ENCODE measurements at regions not wholly inside any gene's neighbourhood (a gene's known extent, or its start where the extent isn't known, plus 50 kb on each side); places are given as distances from the start of the nearest gene placed in this dataset.
A peak's percentile ranks its signal among the peaks of the same experiment; 100 is the strongest.

DNA sequence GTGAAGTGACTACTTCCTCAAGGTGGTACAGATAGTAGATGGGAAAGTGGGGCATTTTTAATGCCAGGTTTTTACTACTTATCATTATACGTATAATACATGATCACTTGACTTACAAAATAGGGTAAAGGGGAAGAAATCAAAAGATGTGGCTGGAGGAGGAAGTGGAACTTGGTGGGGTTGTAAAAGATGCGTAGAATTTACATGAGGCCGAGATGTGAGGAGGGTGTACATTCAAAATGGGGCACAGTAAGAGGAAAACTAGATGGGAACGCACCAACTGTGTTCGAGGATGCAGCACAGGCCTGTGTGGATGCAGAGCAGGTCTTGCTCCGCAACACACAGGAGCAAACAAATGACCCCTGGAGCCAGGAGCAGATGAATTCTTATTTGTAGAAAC is 403.3 kb downstream of the TXNL1 start:
- H3K36me3 Mint-ChIP-seq (ENCODE audit: low read depth, unreplicated experiment) = no peaks in the 10 kb centered on the region
- no peaks in the 10 kb centered on the region for H3K27me3 Mint-ChIP-seq (ENCODE audit: low read depth, unreplicated experiment)
- Histone ChIP-seq H3K27me3 (ENCODE audit: insufficient read depth, low read length) (no peaks in the 10 kb centered on the region), H3K9ac (ENCODE audit: low read length) (no peak overlapping the region), H3K27ac (ENCODE audit: low read depth, low read length) (no peak overlapping the region), H3K9me3 (ENCODE audit: insufficient read depth, low read depth, low read length) (peaks cover 3% of the 10 kb centered on the region), H4K20me1 (ENCODE audit: insufficient read depth, low read length) (no peaks in the 10 kb centered on the region), H2AFZ (ENCODE audit: low read depth, low read length) (no peak overlapping the region), H3K4me3 (ENCODE audit: insufficient read depth, low read depth, low read length) (no peak overlapping the region), H3K4me1 (ENCODE audit: insufficient read depth, low read length) (peaks cover 8% of the 10 kb centered on the region), H3K36me3 (ENCODE audit: insufficient read depth, low read length) (no peaks in the 10 kb centered on the region), H3K4me2 (ENCODE audit: low read length) (no peak overlapping the region), H3K79me2 (ENCODE audit: insufficient read depth, low read length) (no peaks in the 10 kb centered on the region)
- FAIRE-seq = no peak
- no peak overlapping the region for H3K27ac Mint-ChIP-seq (ENCODE audit: unreplicated experiment)
- TF ChIP-seq CTCF (IDR thresholded peaks at IDR 0.05; ENCODE audit: insufficient read depth, low read depth, low read length) (no peak), EZH2 (IDR thresholded peaks at IDR 0.05; ENCODE audit: insufficient read depth, low read length) (no peak)
- H3K4me3 Mint-ChIP-seq (ENCODE audit: unreplicated experiment) = no peak overlapping the region
- DNase-seq (ENCODE audit: low read depth) = no peak
- peaks cover 18% of the 10 kb centered on the region for H3K4me1 Mint-ChIP-seq (ENCODE audit: low read depth, unreplicated experiment)
- H3K9me3 Mint-ChIP-seq (ENCODE audit: unreplicated experiment) = peaks cover 12% of the 10 kb centered on the region

DNA sequence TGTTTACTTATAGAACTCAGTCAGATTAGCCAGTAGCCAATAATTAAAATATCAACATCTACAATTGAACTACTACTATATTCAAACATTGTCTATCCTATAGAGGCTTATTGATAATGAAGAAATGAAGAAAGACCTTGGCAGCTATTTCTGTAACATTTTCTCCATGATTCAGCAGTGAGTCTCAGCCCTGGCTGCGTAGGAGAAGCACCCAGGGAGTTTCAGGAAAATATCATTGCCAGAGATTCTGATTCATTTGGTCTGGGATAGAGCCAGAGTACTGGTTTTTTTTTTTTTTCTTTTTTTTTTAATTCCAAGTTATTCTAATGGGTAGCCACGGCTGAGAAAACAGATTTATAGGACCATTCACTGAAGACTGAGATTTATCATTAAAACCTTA is 404.8 kb downstream of the TXNL1 start:
- Mint-ChIP-seq H3K4me1 (ENCODE audit: low read depth, unreplicated experiment) (peaks cover 18% of the 10 kb centered on the region), H3K36me3 (ENCODE audit: low read depth, unreplicated experiment) (no peaks in the 10 kb centered on the region), H3K9me3 (ENCODE audit: unreplicated experiment) (peaks cover 15% of the 10 kb centered on the region), H3K4me3 (ENCODE audit: unreplicated experiment) (no peak overlapping the region), H3K27ac (ENCODE audit: unreplicated experiment) (peak overlapping the region; percentile 85), H3K27me3 (ENCODE audit: low read depth, unreplicated experiment) (no peaks in the 10 kb centered on the region)
- no peak for TF ChIP-seq EZH2 (IDR thresholded peaks at IDR 0.05; ENCODE audit: insufficient read depth, low read length)
- TF ChIP-seq CTCF (IDR thresholded peaks at IDR 0.05; ENCODE audit: insufficient read depth, low read depth, low read length) = no peak
- peak overlapping the region; percentile 65 for H3K27ac ChIP-seq (ENCODE audit: low read depth, low read length)
- no peak overlapping the region for H2AFZ ChIP-seq (ENCODE audit: low read depth, low read length)
- H3K9ac ChIP-seq (ENCODE audit: low read length) = peak overlapping the region; percentile 14
- DNase-seq (ENCODE audit: low read depth) = peak; percentile 85
- peak overlapping the region; percentile 18 for H3K4me2 ChIP-seq (ENCODE audit: low read length)
- no peaks in the 10 kb centered on the region for H3K79me2 ChIP-seq (ENCODE audit: insufficient read depth, low read length)
- H4K20me1 ChIP-seq (ENCODE audit: insufficient read depth, low read length) = no peaks in the 10 kb centered on the region
- H3K4me3 ChIP-seq (ENCODE audit: insufficient read depth, low read depth, low read length) = no peak overlapping the region
- peaks cover 8% of the 10 kb centered on the region for H3K4me1 ChIP-seq (ENCODE audit: insufficient read depth, low read length)
- FAIRE-seq = peak; percentile 93
- H3K27me3 ChIP-seq (ENCODE audit: insufficient read depth, low read length) = no peaks in the 10 kb centered on the region
- H3K36me3 ChIP-seq (ENCODE audit: insufficient read depth, low read length) = no peaks in the 10 kb centered on the region
- H3K9me3 ChIP-seq (ENCODE audit: insufficient read depth, low read depth, low read length) = peaks cover 3% of the 10 kb centered on the region

GRCh38 chr18:56226025-56226424 is 412.4 kb downstream of the TXNL1 start:
- Histone ChIP-seq H4K20me1 (ENCODE audit: insufficient read depth, low read length) (no peaks in the 10 kb centered on the region), H3K9me3 (ENCODE audit: insufficient read depth, low read depth, low read length) (peaks cover 3% of the 10 kb centered on the region), H3K4me1 (ENCODE audit: insufficient read depth, low read length) (no peaks in the 10 kb centered on the region), H3K9ac (ENCODE audit: low read length) (no peak overlapping the region), H3K4me3 (ENCODE audit: insufficient read depth, low read depth, low read length) (no peak overlapping the region), H3K36me3 (ENCODE audit: insufficient read depth, low read length) (no peaks in the 10 kb centered on the region), H3K79me2 (ENCODE audit: insufficient read depth, low read length) (no peaks in the 10 kb centered on the region), H3K27me3 (ENCODE audit: insufficient read depth, low read length) (no peaks in the 10 kb centered on the region), H3K27ac (ENCODE audit: low read depth, low read length) (no peak overlapping the region), H2AFZ (ENCODE audit: low read depth, low read length) (no peak overlapping the region), H3K4me2 (ENCODE audit: low read length) (no peak overlapping the region)
- Mint-ChIP-seq H3K9me3 (ENCODE audit: unreplicated experiment) (peaks cover 12% of the 10 kb centered on the region), H3K27ac (ENCODE audit: unreplicated experiment) (no peak overlapping the region), H3K4me1 (ENCODE audit: low read depth, unreplicated experiment) (no peaks in the 10 kb centered on the region), H3K36me3 (ENCODE audit: low read depth, unreplicated experiment) (no peaks in the 10 kb centered on the region), H3K27me3 (ENCODE audit: low read depth, unreplicated experiment) (no peaks in the 10 kb centered on the region), H3K4me3 (ENCODE audit: unreplicated experiment) (no peak overlapping the region)
- no peak for TF ChIP-seq EZH2 (IDR thresholded peaks at IDR 0.05; ENCODE audit: insufficient read depth, low read length)
- TF ChIP-seq CTCF (IDR thresholded peaks at IDR 0.05; ENCODE audit: insufficient read depth, low read depth, low read length) = no peak
- FAIRE-seq = no peak
- no peak for DNase-seq (ENCODE audit: low read depth)
